ENCODE measurements at regions not wholly inside any gene's neighbourhood (a gene's known extent, or its start where the extent isn't known, plus 50 kb on each side); places are given as distances from the start of the nearest gene placed in this dataset.

- intact Hi-C loops (cut with DNase I, micrococcal nuclease), result no loop called here
Observed at GRCh38 chr16:79897104-79897452, 296.5 kb upstream of the MAF start.

GRCh38 chr16:79895917-79896203 is 295.3 kb upstream of the MAF start:
- no peak for TF ChIP-seq CTCF (IDR thresholded peaks at IDR 0.05)
- Histone ChIP-seq H3K27me3 (ENCODE audit: control insufficient read depth in 1 of 2, insufficient read depth in 2 of 2, low read length in 2 of 2) (no peaks in the 10 kb centered on the region), H3K27ac (ENCODE audit: low read depth in 1 of 2, low read length in 2 of 2) (no peak overlapping the region), H3K9me3 (ENCODE audit: control insufficient read depth in 1 of 2, insufficient read depth in 1 of 2, low read length in 2 of 2) (no peaks in the 10 kb centered on the region), H3K4me1 (ENCODE audit: insufficient read depth, low read length) (no peaks in the 10 kb centered on the region), H3K36me3 (ENCODE audit: insufficient read depth, low read length) (no peaks in the 10 kb centered on the region), H3K4me3 (ENCODE audit: low read length) (no peak overlapping the region)
- no peak overlapping the region for H3K4me3 Mint-ChIP-seq
- POLR2A ChIA-PET, result no interaction called here
- H3K27me3 Mint-ChIP-seq, result no peaks in the 10 kb centered on the region
- ATAC-seq (ENCODE audit: poor library complexity) (no peak), DNase-seq (no peak)
- no peaks in the 10 kb centered on the region for H3K4me1 Mint-ChIP-seq (ENCODE audit: low read depth)
- intact Hi-C loops (cut with DNase I, micrococcal nuclease), result no loop called here
- H3K27ac Mint-ChIP-seq, result no peak overlapping the region
- no peaks in the 10 kb centered on the region for H3K9me3 Mint-ChIP-seq
- CTCF ChIA-PET, result no interaction called here
- H3K36me3 Mint-ChIP-seq (ENCODE audit: low read depth), result no peaks in the 10 kb centered on the region

More at GRCh38 chr16:79897104-79897452, 296.5 kb upstream of the MAF start:
- ChIA-PET CTCF (interaction anchor here (1.0 kb wide), 1 partner anchor 10 kb away, joined by 3 read pairs; no protein-coding TSS in a partner anchor), POLR2A (no interaction called here)
- Histone ChIP-seq H3K36me3 (ENCODE audit: insufficient read depth, low read length) (no peaks in the 10 kb centered on the region), H3K9me3 (ENCODE audit: control insufficient read depth in 1 of 2, insufficient read depth in 1 of 2, low read length in 2 of 2) (no peaks in the 10 kb centered on the region), H3K27me3 (ENCODE audit: control insufficient read depth in 1 of 2, insufficient read depth in 2 of 2, low read length in 2 of 2) (no peaks in the 10 kb centered on the region), H3K4me3 (ENCODE audit: low read length) (no peak overlapping the region), H3K4me1 (ENCODE audit: insufficient read depth, low read length) (no peaks in the 10 kb centered on the region), H3K27ac (ENCODE audit: low read depth in 1 of 2, low read length in 2 of 2) (no peak overlapping the region)
- DNase-seq (no peak), ATAC-seq (ENCODE audit: poor library complexity) (no peak)
- Mint-ChIP-seq H3K4me3 (no peak overlapping the region), H3K36me3 (ENCODE audit: low read depth) (no peaks in the 10 kb centered on the region), H3K4me1 (ENCODE audit: low read depth) (no peaks in the 10 kb centered on the region), H3K27ac (no peak overlapping the region), H3K9me3 (no peaks in the 10 kb centered on the region), H3K27me3 (no peaks in the 10 kb centered on the region)
- no peak for TF ChIP-seq CTCF (IDR thresholded peaks at IDR 0.05)

- Histone ChIP-seq H3K4me1 (ENCODE audit: insufficient read depth, low read length) (no peaks in the 10 kb centered on the region), H3K27ac (ENCODE audit: low read depth in 1 of 2, low read length in 2 of 2) (no peak overlapping the region), H3K27me3 (ENCODE audit: control insufficient read depth in 1 of 2, insufficient read depth in 2 of 2, low read length in 2 of 2) (no peaks in the 10 kb centered on the region), H3K9me3 (ENCODE audit: control insufficient read depth in 1 of 2, insufficient read depth in 1 of 2, low read length in 2 of 2) (no peaks in the 10 kb centered on the region), H3K36me3 (ENCODE audit: insufficient read depth, low read length) (no peaks in the 10 kb centered on the region), H3K4me3 (ENCODE audit: low read length) (no peak overlapping the region)
- TF ChIP-seq CTCF (IDR thresholded peaks at IDR 0.05), result no peak
- Mint-ChIP-seq H3K4me1 (ENCODE audit: low read depth) (no peaks in the 10 kb centered on the region), H3K9me3 (no peaks in the 10 kb centered on the region), H3K27ac (no peak overlapping the region), H3K27me3 (no peaks in the 10 kb centered on the region), H3K36me3 (ENCODE audit: low read depth) (no peaks in the 10 kb centered on the region), H3K4me3 (no peak overlapping the region)
- no peak for ATAC-seq (ENCODE audit: poor library complexity)
- CTCF ChIA-PET, result no interaction called here
- no peak for DNase-seq
- intact Hi-C loops (cut with DNase I, micrococcal nuclease), result no loop called here
- POLR2A ChIA-PET, result no interaction called here
Observed at GRCh38 chr16:79895053-79895916, 294.7 kb upstream of the MAF start.

Data from CD4-positive, alpha-beta T cell (primary cell).